HG02642 (cell line): ENCODE measurements at regions not wholly inside any gene's neighbourhood (a gene's known extent, or its start where the extent isn't known, plus 50 kb on each side); places are given as distances from the start of the nearest gene placed in this dataset.
"Not testable (repeated sequence)": the region's sequence is repeated elsewhere in the genome, so short reads cannot be mapped to it uniquely, and the experiment has no call there.

Source experiments
- ATAC-seq: cut with Tn5 transposase; IDR thresholded peaks from one replicate; pipeline ENCODE4 v1.9.1; 2021; ENCODE audit warnings: mild to moderate bottlenecking; ENCODE audit not compliant: unreplicated experiment, poor library complexity

GRCh38 chr4:12416755-12417154 is 988.1 kb upstream of the HS3ST1 start:
- no peak for ATAC-seq

GRCh38 chr4:12414181-12414812 is 985.6 kb upstream of the HS3ST1 start:
- no peak for ATAC-seq

- ATAC-seq: no peak
These were observed 982.4 kb upstream of the HS3ST1 start for GRCh38 chr4:12411072-12411471.

- no peak for ATAC-seq
These were observed 981.0 kb upstream of the HS3ST1 start for GRCh38 chr4:12409507-12410190.

GRCh38 chr4:12408364-12408763 is 979.7 kb upstream of the HS3ST1 start:
- ATAC-seq: no peak

GRCh38 chr4:12403175-12403574 is 974.5 kb upstream of the HS3ST1 start:
- ATAC-seq: no peak

GRCh38 chr4:12399781-12400180 is 971.1 kb upstream of the HS3ST1 start:
- ATAC-seq: no peak

- no peak for ATAC-seq
These were observed 965.1 kb upstream of the HS3ST1 start for GRCh38 chr4:12393631-12394262.

- no peak for ATAC-seq
These were observed 960.9 kb upstream of the HS3ST1 start for GRCh38 chr4:12389604-12390003.

GRCh38 chr4:12382567-12382966 is 953.9 kb upstream of the HS3ST1 start:
- no peak for ATAC-seq

- no peak for ATAC-seq
These were observed 950.5 kb upstream of the HS3ST1 start for GRCh38 chr4:12379191-12379590.

- no peak for ATAC-seq
These were observed 947.1 kb upstream of the HS3ST1 start for GRCh38 chr4:12375805-12376204.

- ATAC-seq: not testable (repeated sequence)
These were observed 937.2 kb upstream of the HS3ST1 start for GRCh38 chr4:12365869-12366268.

- ATAC-seq: no peak
These were observed 931.7 kb upstream of the HS3ST1 start for GRCh38 chr4:12360391-12360790.

GRCh38 chr4:12359420-12359819 is 930.7 kb upstream of the HS3ST1 start:
- ATAC-seq: no peak

- ATAC-seq: not testable (repeated sequence)
These were observed 904.4 kb upstream of the HS3ST1 start for GRCh38 chr4:12333083-12333482.

GRCh38 chr4:12324965-12325364 is 896.3 kb upstream of the HS3ST1 start:
- ATAC-seq: no peak

- ATAC-seq: no peak
These were observed 891.1 kb upstream of the HS3ST1 start for GRCh38 chr4:12319765-12320164.

- ATAC-seq: no peak
These were observed 876.2 kb upstream of the HS3ST1 start for GRCh38 chr4:12304905-12305304.

- no peak for ATAC-seq
These were observed 867.7 kb upstream of the HS3ST1 start for GRCh38 chr4:12296366-12296765.

- ATAC-seq: no peak
These were observed 865.3 kb upstream of the HS3ST1 start for GRCh38 chr4:12293906-12294525.
